Type B pancreatic cell (in vitro differentiated cells): ENCODE measurements at regions not wholly inside any gene's neighbourhood (a gene's known extent, or its start where the extent isn't known, plus 50 kb on each side); places are given as distances from the start of the nearest gene placed in this dataset.

Source experiments
- DNase-seq: peaks from one replicate; pipeline ENCODE4 v3.0.0; 2021; ENCODE audit warnings: mixed read lengths; ENCODE audit not compliant: unreplicated experiment; ENCODE audit errors: extremely low spot score
- H3K27ac Mint-ChIP-seq: 2 replicates; pipeline ENCODE4 v1.8.0; 2021; ENCODE audit warnings: mild to moderate bottlenecking, mixed read lengths
- H3K27me3 Mint-ChIP-seq: 2 replicates; pipeline ENCODE4 v1.8.0; 2021; ENCODE audit warnings: mixed read lengths
- H3K36me3 Mint-ChIP-seq: 2 replicates; pipeline ENCODE4 v1.8.0; 2021; ENCODE audit warnings: mixed read lengths
- H3K4me1 Mint-ChIP-seq: one replicate; pipeline ENCODE4 v1.8.0; 2021; ENCODE audit warnings: mixed read lengths; ENCODE audit not compliant: unreplicated experiment
- H3K4me3 Mint-ChIP-seq: 2 replicates; pipeline ENCODE4 v1.8.0; 2021; ENCODE audit warnings: mild to moderate bottlenecking, mixed read lengths
- H3K9me3 Mint-ChIP-seq: 2 replicates; pipeline ENCODE4 v1.8.0; 2021; ENCODE audit warnings: mixed read lengths
- TF ChIP-seq, protein P1 (sequence below): fragments of 200-600 bp; sonication (generic); conservative IDR thresholded peaks from 2 replicates; pipeline ENCODE4 v1.5.0; 2021; ENCODE audit warnings: antibody characterized with exemption, mild to moderate bottlenecking

GRCh38 chrX:122890729-122891128 is 293.3 kb upstream of the GRIA3 start:
- no peaks in the 10 kb centered on the region for H3K27me3 Mint-ChIP-seq
- H3K27ac Mint-ChIP-seq: no peak overlapping the region
- H3K9me3 Mint-ChIP-seq: peaks cover 4% of the 10 kb centered on the region
- H3K4me3 Mint-ChIP-seq: no peak overlapping the region
- no peaks in the 10 kb centered on the region for H3K4me1 Mint-ChIP-seq
- DNase-seq: no peak
- no peaks in the 10 kb centered on the region for H3K36me3 Mint-ChIP-seq
- TF ChIP-seq, protein P1, sequence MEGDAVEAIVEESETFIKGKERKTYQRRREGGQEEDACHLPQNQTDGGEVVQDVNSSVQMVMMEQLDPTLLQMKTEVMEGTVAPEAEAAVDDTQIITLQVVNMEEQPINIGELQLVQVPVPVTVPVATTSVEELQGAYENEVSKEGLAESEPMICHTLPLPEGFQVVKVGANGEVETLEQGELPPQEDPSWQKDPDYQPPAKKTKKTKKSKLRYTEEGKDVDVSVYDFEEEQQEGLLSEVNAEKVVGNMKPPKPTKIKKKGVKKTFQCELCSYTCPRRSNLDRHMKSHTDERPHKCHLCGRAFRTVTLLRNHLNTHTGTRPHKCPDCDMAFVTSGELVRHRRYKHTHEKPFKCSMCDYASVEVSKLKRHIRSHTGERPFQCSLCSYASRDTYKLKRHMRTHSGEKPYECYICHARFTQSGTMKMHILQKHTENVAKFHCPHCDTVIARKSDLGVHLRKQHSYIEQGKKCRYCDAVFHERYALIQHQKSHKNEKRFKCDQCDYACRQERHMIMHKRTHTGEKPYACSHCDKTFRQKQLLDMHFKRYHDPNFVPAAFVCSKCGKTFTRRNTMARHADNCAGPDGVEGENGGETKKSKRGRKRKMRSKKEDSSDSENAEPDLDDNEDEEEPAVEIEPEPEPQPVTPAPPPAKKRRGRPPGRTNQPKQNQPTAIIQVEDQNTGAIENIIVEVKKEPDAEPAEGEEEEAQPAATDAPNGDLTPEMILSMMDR: no peak

DNA sequence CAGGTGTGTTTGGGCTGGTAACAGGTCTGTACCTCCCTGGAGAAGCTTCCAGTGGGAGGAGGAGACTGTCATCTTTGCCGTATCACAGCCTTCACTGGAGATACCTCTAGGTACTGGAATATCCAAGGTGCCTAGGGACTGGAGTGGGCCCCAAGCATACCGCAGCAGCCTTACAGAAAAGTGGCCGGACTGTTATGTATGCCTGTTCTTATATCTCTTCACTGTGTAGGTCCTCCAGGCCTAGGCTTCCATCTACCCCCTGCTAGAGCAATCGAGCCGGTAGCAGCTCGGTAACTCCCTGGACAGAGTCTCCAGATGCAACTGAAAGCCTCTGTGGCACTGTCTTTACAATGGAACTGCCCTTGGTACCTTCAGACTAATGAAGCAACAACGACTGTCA is 277.4 kb upstream of the GRIA3 start:
- no peaks in the 10 kb centered on the region for H3K4me1 Mint-ChIP-seq
- TF ChIP-seq, protein P1: no peak
- peaks cover 18% of the 10 kb centered on the region for H3K9me3 Mint-ChIP-seq
- H3K36me3 Mint-ChIP-seq: no peaks in the 10 kb centered on the region
- H3K4me3 Mint-ChIP-seq: no peak overlapping the region
- no peak for DNase-seq
- H3K27me3 Mint-ChIP-seq: no peaks in the 10 kb centered on the region
- no peak overlapping the region for H3K27ac Mint-ChIP-seq

- Mint-ChIP-seq H3K27ac (no peak overlapping the region), H3K4me3 (no peak overlapping the region), H3K4me1 (no peaks in the 10 kb centered on the region)
Observed at GRCh38 chrX:122907375-122907774, 276.7 kb upstream of the GRIA3 start.

DNA sequence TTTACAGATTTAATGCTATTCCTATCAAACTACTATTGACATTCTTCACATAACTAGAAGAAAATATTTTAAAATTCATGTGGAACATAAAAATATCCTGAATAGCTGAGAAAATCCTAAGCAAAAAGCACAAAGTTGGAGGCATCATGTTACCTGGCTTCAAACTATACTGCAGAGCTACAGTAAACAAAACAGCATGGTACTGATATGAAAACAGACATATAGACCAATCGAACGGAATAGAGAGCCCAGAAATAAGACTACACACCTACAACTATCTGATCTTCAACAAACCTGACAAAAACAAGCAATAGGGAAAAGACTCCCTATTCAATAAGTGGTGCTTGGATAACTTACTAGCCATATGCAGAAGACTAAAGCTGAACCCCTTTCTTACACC is 273.4 kb upstream of the GRIA3 start:
- H3K4me1 Mint-ChIP-seq: no peaks in the 10 kb centered on the region
- H3K36me3 Mint-ChIP-seq: no peaks in the 10 kb centered on the region
- H3K27ac Mint-ChIP-seq: no peak overlapping the region
- peaks cover 18% of the 10 kb centered on the region for H3K9me3 Mint-ChIP-seq
- no peak for DNase-seq
- no peak overlapping the region for H3K4me3 Mint-ChIP-seq
- no peaks in the 10 kb centered on the region for H3K27me3 Mint-ChIP-seq
- TF ChIP-seq, protein P1: no peak

More at GRCh38 chrX:122907375-122907774, 276.7 kb upstream of the GRIA3 start:
- TF ChIP-seq, protein P1: no peak
- no peak for DNase-seq
- Mint-ChIP-seq H3K9me3 (peaks cover 18% of the 10 kb centered on the region), H3K36me3 (no peaks in the 10 kb centered on the region), H3K27me3 (no peaks in the 10 kb centered on the region)

DNA sequence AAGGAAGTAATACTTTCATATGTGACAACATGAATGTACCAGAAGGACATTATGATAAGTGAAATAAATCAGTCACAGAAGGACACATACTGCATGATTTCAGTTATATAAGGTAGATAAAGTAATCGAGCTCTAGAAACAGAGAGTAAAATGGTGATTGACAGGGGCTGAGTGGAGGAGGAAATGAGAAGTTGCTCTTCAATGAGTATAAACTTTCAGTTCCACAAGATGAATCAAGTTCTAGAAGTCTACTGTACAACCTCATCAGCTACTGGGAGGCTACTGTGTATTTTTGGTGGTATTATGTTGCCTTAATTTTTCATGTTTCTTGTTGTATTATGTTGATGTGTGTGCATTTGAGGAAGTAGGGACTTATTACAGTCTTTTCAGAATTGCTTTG is 270.9 kb upstream of the GRIA3 start:
- TF ChIP-seq, protein P1: no peak
- no peaks in the 10 kb centered on the region for H3K4me1 Mint-ChIP-seq
- no peak overlapping the region for H3K27ac Mint-ChIP-seq
- no peak for DNase-seq
- H3K36me3 Mint-ChIP-seq: no peaks in the 10 kb centered on the region
- no peaks in the 10 kb centered on the region for H3K27me3 Mint-ChIP-seq
- no peak overlapping the region for H3K4me3 Mint-ChIP-seq
- peaks cover 18% of the 10 kb centered on the region for H3K9me3 Mint-ChIP-seq

- H3K27ac Mint-ChIP-seq: no peak overlapping the region
- peaks cover 18% of the 10 kb centered on the region for H3K9me3 Mint-ChIP-seq
Observed at GRCh38 chrX:122913764-122914163, 270.3 kb upstream of the GRIA3 start.

More at GRCh38 chrX:122913764-122914163, 270.3 kb upstream of the GRIA3 start:
- no peak for DNase-seq
- Mint-ChIP-seq H3K27me3 (no peaks in the 10 kb centered on the region), H3K36me3 (no peaks in the 10 kb centered on the region), H3K4me3 (no peak overlapping the region), H3K4me1 (no peaks in the 10 kb centered on the region)
- TF ChIP-seq, protein P1: no peak
